Astrocyte of the spinal cord (primary cell): ENCODE measurements at regions not wholly inside any gene's neighbourhood (a gene's known extent, or its start where the extent isn't known, plus 50 kb on each side); places are given as distances from the start of the nearest gene placed in this dataset.
A peak's percentile ranks its signal among the peaks of the same experiment; 100 is the strongest.

ENCODE experiments used
- DNase-seq: peaks from one replicate; pipeline ENCODE4 v3.0.0; 2011; ENCODE audit warnings: low read depth, low spot score
- H3K4me3 ChIP-seq: 2 replicates; pipeline ENCODE4 v1.5.1; 2011; ENCODE audit warnings: low read depth, mild to moderate bottlenecking, low read length, moderate library complexity
- in situ Hi-C: cut with HindIII; loops from 2 replicates; pipeline ENCODE4 v1.10.0; 2017; ENCODE audit warnings: low sequenced_read_pairs
- TF ChIP-seq, protein P1 (sequence below): IDR thresholded peaks from 2 replicates; pipeline ENCODE4 v1.5.1; 2012; ENCODE audit warnings: low read depth, mild to moderate bottlenecking, low read length, inconsistent platforms

DNA sequence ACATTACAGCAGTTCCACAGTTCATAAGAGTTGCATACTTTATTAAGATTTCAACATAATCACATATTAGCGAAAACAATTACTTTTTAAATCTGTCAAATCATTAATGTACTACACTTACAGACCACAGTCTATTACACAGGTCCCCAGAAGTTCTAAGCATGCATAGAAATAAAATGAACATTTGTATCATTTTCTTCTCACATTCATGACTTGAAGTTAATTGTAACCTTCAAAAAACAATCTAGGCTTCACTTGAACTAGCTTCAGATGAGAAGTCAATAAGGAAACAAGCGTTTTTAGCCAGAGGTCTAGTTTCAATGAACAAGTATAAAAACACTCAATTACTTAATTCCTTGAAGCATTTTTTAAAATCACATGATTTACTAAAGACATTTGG lies 238.3 kb downstream of the HACE1 start:
- TF ChIP-seq, protein P1, sequence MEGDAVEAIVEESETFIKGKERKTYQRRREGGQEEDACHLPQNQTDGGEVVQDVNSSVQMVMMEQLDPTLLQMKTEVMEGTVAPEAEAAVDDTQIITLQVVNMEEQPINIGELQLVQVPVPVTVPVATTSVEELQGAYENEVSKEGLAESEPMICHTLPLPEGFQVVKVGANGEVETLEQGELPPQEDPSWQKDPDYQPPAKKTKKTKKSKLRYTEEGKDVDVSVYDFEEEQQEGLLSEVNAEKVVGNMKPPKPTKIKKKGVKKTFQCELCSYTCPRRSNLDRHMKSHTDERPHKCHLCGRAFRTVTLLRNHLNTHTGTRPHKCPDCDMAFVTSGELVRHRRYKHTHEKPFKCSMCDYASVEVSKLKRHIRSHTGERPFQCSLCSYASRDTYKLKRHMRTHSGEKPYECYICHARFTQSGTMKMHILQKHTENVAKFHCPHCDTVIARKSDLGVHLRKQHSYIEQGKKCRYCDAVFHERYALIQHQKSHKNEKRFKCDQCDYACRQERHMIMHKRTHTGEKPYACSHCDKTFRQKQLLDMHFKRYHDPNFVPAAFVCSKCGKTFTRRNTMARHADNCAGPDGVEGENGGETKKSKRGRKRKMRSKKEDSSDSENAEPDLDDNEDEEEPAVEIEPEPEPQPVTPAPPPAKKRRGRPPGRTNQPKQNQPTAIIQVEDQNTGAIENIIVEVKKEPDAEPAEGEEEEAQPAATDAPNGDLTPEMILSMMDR = no peak
- in situ Hi-C loops = no loop called here
- no peak overlapping the region for H3K4me3 ChIP-seq
- DNase-seq = no peak

DNA sequence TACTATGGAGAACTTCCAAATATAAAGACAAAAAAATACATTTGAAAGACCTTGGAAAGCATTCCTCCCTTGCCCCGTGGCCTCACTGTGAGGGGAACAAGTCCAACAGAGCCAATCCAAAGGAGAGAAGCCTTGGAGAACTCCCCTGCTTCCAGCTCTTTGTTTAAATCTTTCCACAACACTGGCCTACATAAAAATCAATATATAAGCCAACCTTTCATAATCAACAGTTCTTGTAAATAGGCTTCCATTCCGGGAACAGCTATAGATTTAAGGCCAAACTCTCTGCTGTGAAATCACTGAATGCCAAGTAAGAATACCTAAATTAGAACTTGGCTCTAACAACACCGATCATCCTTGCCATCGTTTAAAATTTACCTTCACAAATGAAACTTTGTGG lies 242.1 kb downstream of the HACE1 start:
- TF ChIP-seq, protein P1 = no peak

DNA sequence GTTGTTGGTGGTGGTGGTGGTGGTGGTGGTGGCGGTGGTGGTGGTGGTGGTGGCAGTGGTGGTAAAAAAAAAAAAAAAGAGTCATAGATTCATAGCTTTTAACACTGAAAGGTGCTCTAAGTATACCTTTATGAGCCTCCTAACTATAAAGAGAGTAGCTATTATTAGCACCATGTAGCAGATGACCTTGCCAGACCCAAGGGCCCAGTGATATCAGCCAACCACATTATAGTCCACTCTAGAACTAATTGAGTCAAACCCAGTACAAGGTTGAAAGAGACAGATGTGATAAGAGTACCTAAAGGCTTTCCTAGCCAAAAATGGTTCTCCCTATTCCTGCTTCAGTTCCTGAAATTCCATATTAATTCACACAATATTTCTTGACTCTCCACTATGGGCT lies 245.3 kb downstream of the HACE1 start:
- in situ Hi-C loops = no loop called here
- no peak for DNase-seq
- H3K4me3 ChIP-seq = no peak overlapping the region
- TF ChIP-seq, protein P1 = no peak

More for the DNA sequence above, 242.1 kb downstream of the HACE1 start:
- no peak for DNase-seq
- in situ Hi-C loops = no loop called here
- no peak overlapping the region for H3K4me3 ChIP-seq

DNA sequence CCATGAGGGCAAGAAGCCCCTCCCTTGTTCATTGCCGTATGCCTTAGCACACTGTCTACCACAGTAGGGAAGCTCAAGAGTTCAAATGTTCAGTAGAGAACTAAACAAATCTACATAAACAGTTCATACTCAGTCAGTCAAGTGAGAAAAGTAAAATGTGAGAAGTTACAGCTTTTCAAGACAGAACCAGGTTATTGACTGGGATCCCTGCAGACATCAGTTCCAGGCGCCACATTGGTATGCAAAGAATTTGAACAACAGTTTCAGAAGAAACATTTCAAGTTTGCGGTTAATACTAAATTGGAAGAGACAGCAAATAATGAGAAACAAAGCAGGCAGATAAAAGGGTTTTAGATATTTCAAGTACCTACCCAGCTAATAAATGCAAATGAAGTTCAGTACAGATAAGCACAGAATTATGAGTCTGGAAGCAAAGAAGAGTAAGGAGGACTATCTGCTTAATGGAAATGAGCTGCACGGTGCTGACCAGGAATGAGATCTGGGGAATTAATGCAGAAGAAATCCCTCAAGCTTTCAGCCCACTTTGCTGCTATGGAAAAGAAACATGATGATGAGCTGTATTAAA lies 246.2 kb downstream of the HACE1 start:
- TF ChIP-seq, protein P1 = no peak
- peak; percentile 15 for DNase-seq
- H3K4me3 ChIP-seq = no peak overlapping the region
- in situ Hi-C loops = no loop called here

DNA sequence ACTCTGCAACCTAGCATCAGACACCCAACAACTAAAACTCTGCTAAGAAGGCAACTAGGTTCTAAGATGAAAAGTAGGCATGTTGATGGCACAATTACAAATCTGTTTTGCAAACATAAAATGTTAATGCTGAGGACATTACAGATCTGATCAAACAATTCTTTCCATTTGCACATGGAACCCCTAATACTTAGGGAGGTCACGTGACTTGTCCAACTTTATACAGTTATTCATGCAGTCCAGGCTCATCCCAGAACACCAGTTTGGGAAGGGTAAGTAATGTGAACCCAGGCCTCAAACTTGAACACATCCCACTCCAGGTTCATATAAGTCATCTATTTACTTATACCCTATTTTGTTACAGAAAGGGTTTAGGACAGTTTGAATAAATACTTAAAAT lies 247.2 kb downstream of the HACE1 start:
- TF ChIP-seq, protein P1 = no peak
- in situ Hi-C loops = no loop called here

DNA sequence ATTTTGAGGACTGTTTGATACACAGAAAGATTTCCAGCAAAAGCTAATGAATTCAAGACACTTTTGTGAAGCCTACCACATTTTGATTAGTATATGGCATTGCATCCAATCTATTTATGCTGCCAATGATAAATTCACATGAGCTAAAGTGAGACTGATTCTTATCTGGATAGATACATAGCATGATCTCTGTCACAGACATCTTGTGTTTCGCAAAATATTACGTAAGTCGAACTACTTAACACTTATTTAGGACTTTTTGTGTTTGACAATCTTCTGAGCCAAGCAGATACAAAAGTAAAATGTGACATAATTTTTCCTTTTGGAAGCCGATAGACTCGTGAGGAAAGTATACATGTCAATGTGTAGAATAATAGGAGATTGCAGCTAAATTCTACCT lies 251.6 kb downstream of the HACE1 start:
- no peak overlapping the region for H3K4me3 ChIP-seq
- TF ChIP-seq, protein P1 = no peak
- DNase-seq = no peak
- in situ Hi-C loops = no loop called here

More for the DNA sequence above, 247.2 kb downstream of the HACE1 start:
- no peak for DNase-seq
- no peak overlapping the region for H3K4me3 ChIP-seq
